GM12865 (cell line): ENCODE measurements at regions not wholly inside any gene's neighbourhood (a gene's known extent, or its start where the extent isn't known, plus 50 kb on each side); places are given as distances from the start of the nearest gene placed in this dataset.

Experiments
- DNase-seq: peaks from one replicate; pipeline ENCODE4 v3.0.0; 2010; ENCODE audit warnings: low read depth
- H3K4me3 ChIP-seq: 2 replicates; pipeline ENCODE4 v1.5.1; 2011; ENCODE audit warnings: mild to moderate bottlenecking, low read depth, low read length, control low read depth
- TF ChIP-seq, protein P1 (sequence below): IDR thresholded peaks from 2 replicates; pipeline ENCODE4 v1.5.1; 2011; ENCODE audit warnings: low read length, control low read depth, low read depth, inconsistent platforms; ENCODE audit not compliant: insufficient read depth; ENCODE audit errors: missing control alignments

DNA sequence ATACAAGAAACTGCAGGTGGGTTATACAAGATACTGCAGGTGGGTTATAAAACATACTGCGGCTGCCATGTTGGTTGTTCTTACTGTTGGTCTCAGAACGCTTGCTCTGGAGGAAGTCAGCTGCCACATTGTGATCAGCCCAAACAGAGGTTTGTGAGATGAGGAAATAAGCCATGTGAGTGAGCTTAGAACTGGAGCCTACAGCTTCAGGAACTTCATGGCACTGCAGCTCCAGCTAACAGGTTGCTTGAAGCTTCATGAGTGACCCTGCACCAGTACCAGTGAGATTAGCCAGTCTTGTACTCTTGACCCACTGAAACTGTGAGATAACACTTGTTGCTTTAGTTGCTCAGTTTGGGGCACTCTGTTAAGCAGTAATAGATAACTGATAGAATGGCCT, 74.5 kb upstream of the PRKCQ start:
- no peak for DNase-seq
- TF ChIP-seq, protein P1, sequence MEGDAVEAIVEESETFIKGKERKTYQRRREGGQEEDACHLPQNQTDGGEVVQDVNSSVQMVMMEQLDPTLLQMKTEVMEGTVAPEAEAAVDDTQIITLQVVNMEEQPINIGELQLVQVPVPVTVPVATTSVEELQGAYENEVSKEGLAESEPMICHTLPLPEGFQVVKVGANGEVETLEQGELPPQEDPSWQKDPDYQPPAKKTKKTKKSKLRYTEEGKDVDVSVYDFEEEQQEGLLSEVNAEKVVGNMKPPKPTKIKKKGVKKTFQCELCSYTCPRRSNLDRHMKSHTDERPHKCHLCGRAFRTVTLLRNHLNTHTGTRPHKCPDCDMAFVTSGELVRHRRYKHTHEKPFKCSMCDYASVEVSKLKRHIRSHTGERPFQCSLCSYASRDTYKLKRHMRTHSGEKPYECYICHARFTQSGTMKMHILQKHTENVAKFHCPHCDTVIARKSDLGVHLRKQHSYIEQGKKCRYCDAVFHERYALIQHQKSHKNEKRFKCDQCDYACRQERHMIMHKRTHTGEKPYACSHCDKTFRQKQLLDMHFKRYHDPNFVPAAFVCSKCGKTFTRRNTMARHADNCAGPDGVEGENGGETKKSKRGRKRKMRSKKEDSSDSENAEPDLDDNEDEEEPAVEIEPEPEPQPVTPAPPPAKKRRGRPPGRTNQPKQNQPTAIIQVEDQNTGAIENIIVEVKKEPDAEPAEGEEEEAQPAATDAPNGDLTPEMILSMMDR: no peak
- H3K4me3 ChIP-seq: no peak overlapping the region

DNA sequence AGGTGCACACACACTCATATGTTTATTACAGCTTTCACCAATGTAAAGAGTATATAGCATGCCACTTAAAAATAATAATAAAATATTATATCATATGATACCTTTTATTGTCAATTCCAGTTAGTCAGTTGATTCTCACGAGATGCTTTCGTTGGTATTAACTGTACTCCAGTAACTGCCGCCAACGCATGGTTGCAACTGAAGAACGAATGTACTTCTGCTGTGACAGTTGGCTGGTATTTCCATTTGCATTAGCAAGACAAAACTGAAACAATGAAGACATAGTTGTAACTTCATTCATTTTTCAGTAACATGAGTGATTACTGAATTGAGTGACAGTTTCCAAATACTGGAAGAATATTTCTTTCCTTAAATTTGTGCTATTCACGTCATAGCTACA, 70.5 kb upstream of the PRKCQ start:
- TF ChIP-seq, protein P1: no peak
- H3K4me3 ChIP-seq: no peak overlapping the region
- no peak for DNase-seq

DNA sequence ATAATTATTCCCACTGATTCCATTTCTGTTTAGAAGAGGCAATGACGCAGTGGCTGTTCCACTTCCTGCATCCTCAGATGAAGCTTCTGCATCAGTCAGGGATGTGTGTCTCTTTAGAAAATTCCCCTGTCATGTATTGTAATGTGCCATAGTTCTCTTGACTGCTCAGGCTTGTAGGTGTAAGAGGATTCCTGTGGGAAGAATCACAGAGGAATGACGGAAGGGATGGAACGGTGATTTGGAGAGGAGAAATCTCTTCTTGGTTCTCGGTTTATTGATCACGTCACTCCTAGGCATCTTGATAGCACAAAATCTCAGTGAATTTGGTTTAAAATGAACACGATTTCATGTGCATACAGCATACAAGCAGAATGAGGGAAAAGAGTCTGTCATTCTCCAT, 69.8 kb upstream of the PRKCQ start:
- DNase-seq: no peak
- TF ChIP-seq, protein P1: no peak
- no peak overlapping the region for H3K4me3 ChIP-seq

DNA sequence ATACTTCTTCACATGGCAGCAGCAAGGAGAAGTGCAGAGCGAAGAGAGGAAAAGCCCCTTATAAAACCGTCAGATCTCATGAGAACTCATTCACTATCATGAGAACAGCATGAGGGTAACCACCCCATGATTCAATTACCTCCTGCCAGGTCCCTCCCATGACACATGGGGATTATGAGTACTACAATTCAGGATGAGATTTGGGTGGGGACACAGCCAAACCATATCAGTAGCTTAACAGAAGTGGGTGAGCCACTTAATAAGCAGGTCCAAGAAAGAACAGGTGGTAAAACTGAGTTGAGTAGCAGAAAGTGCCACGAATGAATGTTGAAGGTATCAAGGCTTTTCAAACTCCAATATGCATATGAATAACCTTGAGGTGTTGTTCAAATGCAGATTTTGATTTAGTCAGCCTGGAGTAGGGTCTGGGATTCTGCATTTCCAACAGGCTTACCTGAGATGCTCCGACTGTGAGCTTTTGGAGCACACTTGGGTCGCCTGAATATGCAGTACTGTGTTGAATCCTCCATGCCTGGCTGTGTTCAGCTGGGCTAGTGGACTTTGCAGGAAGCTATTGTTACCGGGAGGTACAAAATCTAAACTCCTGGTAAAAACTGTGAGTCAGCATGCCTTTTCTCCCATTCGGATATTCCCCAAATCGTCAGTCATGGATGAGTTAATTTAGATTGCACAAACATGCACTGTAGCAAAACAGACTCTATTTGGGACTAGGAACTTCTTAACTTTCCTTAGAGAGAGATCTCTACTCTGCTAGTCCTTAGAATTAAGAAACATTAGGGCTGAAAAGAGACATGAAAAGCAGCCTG, 69.0 kb upstream of the PRKCQ start:
- TF ChIP-seq, protein P1: no peak
- DNase-seq: no peak
- no peak overlapping the region for H3K4me3 ChIP-seq

DNA sequence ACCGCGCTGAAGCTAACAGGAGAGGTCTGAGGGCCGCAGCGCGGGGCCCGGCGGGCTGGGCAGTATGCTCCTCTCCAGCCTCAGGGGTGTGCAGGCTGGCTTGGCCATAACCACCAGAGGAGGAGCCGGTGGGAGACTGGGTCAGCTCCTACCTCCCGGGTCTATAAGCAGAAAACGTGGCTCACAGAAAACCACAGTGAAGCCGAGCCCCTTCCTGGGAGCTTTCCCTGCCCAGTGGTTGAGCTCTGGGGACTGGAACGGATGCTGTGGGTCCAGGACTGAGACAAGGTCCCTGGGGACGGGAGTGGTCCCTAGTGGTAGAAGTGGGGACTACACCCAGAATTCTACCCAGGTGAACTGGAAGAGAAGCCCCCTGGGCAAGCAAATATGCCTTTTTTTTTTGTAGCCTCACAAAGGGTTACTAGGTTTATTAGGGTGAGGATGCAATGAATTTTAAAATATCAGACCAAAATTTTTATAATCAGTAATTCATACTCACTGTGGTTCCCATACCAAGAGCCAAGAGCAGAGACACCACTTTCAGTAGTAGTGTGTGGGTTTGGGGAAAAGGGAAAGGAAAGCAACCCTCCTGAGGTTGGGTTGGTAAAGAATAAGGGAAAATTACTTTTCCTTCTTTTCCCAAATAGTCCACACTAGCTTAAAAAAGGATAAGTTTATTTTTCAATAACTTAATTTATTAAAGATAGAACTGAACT, 67.9 kb upstream of the PRKCQ start:
- TF ChIP-seq, protein P1: peak; percentile 68
- peak; percentile 47 for DNase-seq

DNA sequence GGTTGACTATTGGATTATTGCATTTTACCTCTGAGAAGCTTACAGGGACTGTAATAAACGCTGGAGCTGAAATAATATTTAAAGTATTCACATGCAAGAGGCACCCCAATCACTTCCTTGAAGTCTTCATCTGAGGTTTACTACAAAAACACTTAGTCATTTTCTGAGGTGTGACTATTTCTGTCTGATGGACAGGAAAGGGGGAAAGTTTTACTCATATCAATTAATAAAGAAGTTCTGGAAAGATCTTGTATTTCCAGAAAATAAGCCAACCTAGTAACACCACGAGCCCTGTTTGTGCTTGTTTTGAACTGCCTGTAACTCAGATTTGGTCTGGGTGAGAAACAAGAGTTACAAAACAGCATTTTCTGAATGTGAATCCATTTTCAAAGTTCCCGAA, 63.9 kb upstream of the PRKCQ start:
- no peak for DNase-seq
- no peak overlapping the region for H3K4me3 ChIP-seq
- TF ChIP-seq, protein P1: no peak

More for the DNA sequence above, 67.9 kb upstream of the PRKCQ start:
- H3K4me3 ChIP-seq: no peak overlapping the region
